Fibroblast of pulmonary artery (primary cell): ENCODE measurements at regions not wholly inside any gene's neighbourhood (a gene's known extent, or its start where the extent isn't known, plus 50 kb on each side); places are given as distances from the start of the nearest gene placed in this dataset.

Experiments used
- DNase-seq: peaks from one replicate; pipeline ENCODE4 v3.0.0-alpha.2; 2010; ENCODE audit warnings: low read depth
- H3K4me3 ChIP-seq: replicated peaks from 2 replicates; pipeline ENCODE4 v1.5.1; 2011; ENCODE audit warnings: low read depth, mild to moderate bottlenecking, control low read depth, low read length, moderate library complexity
- TF ChIP-seq, protein P1 (sequence below): IDR thresholded peaks from 2 replicates; pipeline ENCODE4 v1.5.1; 2011; ENCODE audit warnings: mild to moderate bottlenecking, control low read depth, low read length, inconsistent platforms; ENCODE audit errors: missing control alignments

DNA sequence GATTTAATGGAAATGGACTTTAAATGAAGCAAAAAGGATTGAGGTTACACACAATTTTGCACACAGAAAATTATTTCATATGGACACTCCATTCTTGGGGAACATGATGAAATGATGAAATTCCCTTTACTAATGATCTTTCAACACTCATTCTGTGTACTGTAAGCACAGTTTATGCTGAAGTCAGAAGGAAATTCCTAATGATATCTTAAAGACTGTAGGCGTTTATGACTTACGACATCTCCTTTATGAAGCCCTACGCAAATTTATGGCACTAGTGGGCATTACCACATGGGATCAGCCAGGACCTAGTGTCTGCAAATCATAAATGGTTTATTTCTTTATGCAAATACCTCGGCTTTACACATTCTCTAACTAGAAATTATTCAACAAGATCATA lies 97.9 kb upstream of the SOX5 start:
- TF ChIP-seq, protein P1, sequence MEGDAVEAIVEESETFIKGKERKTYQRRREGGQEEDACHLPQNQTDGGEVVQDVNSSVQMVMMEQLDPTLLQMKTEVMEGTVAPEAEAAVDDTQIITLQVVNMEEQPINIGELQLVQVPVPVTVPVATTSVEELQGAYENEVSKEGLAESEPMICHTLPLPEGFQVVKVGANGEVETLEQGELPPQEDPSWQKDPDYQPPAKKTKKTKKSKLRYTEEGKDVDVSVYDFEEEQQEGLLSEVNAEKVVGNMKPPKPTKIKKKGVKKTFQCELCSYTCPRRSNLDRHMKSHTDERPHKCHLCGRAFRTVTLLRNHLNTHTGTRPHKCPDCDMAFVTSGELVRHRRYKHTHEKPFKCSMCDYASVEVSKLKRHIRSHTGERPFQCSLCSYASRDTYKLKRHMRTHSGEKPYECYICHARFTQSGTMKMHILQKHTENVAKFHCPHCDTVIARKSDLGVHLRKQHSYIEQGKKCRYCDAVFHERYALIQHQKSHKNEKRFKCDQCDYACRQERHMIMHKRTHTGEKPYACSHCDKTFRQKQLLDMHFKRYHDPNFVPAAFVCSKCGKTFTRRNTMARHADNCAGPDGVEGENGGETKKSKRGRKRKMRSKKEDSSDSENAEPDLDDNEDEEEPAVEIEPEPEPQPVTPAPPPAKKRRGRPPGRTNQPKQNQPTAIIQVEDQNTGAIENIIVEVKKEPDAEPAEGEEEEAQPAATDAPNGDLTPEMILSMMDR: no peak
- no peak overlapping the region for H3K4me3 ChIP-seq
- DNase-seq: peak; percentile 57

- no peak overlapping the region for H3K4me3 ChIP-seq
- DNase-seq: peak; percentile 86
- TF ChIP-seq, protein P1: no peak
These were observed 96.4 kb upstream of the SOX5 start for GRCh38 chr12:24045816-24046257.

- DNase-seq: no peak
- no peak overlapping the region for H3K4me3 ChIP-seq
- TF ChIP-seq, protein P1: no peak
These were observed 95.7 kb upstream of the SOX5 start for GRCh38 chr12:24044941-24045703.

GRCh38 chr12:24042651-24043050 lies 93.2 kb upstream of the SOX5 start:
- TF ChIP-seq, protein P1: no peak
- DNase-seq: no peak

GRCh38 chr12:24039113-24039525 lies 89.6 kb upstream of the SOX5 start:
- DNase-seq: peak; percentile 95
- H3K4me3 ChIP-seq: no peak overlapping the region
- TF ChIP-seq, protein P1: no peak

More at GRCh38 chr12:24042651-24043050, 93.2 kb upstream of the SOX5 start:
- no peak overlapping the region for H3K4me3 ChIP-seq

GRCh38 chr12:24038211-24038997 lies 88.9 kb upstream of the SOX5 start:
- peak; percentile 30 for DNase-seq
- TF ChIP-seq, protein P1: no peak
- H3K4me3 ChIP-seq: no peak overlapping the region
